Mammary epithelial cell (primary cell): ENCODE measurements at regions not wholly inside any gene's neighbourhood (a gene's known extent, or its start where the extent isn't known, plus 50 kb on each side); places are given as distances from the start of the nearest gene placed in this dataset.
"Not testable (repeated sequence)": the region's sequence is repeated elsewhere in the genome, so short reads cannot be mapped to it uniquely, and the experiment has no call there.

ENCODE experiments used
- CTCF ChIP-seq, 2 donors: IDR thresholded peaks in 1 of 2; conservative IDR thresholded peaks in 1 of 2; 2 replicates each; pipeline ENCODE4 v1.5.1; 2011 to 2012; ENCODE audit warnings: inconsistent platforms in 2 of 2, low read length in 2 of 2, mild to moderate bottlenecking in 2 of 2, control low read depth in 1 of 2, low read depth in 1 of 2; ENCODE audit not compliant: insufficient read depth in 1 of 2; ENCODE audit errors: extremely low read depth in 1 of 2
- EZH2 ChIP-seq: IDR thresholded peaks from 2 replicates; pipeline ENCODE4 v1.6.1; 2012; ENCODE audit warnings: low read length, inconsistent platforms, borderline replicate concordance

- not testable (repeated sequence) for TF ChIP-seq EZH2; CTCF (conservative IDR thresholded peaks at IDR 0.05 in 1 of 2, IDR thresholded peaks at IDR 0.05 in 1 of 2; ENCODE audit: extremely low read depth in 1 of 2, insufficient read depth in 1 of 2, low read depth in 1 of 2, low read length in 2 of 2)
These were observed 284.2 kb downstream of the AHR start for GRCh38 chr7:17582696-17583095.
